ENCODE measurements at regions not wholly inside any gene's neighbourhood (a gene's known extent, or its start where the extent isn't known, plus 50 kb on each side); places are given as distances from the start of the nearest gene placed in this dataset.
"Not testable (repeated sequence)": the region's sequence is repeated elsewhere in the genome, so short reads cannot be mapped to it uniquely, and the experiment has no call there.

DNA sequence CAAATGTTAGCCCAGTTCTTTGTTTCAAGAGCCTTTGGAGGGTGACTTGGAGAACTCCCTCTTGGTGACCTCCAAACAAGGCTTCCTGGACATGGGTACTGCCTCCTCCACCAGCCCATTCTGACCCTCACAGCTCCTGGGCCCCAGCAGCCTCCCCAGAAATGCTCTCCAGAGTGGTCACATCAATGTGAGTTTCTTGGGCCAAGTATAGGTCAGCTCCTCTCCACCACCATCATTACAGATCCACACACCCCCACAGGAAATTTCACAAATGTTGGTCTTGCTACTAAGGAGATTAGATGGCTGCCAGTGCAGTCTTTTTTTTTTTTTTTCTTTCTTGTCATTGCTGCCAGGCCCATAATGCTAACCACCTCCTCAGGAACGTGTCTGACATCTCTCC lies 410.7 kb downstream of the DTWD2 start:
- Histone ChIP-seq H3K36me3 (ENCODE audit: control insufficient read depth, insufficient read depth, low read length) (no peaks in the 10 kb centered on the region), H3K27me3 (ENCODE audit: control insufficient read depth, insufficient read depth, low read length) (no peaks in the 10 kb centered on the region), H3K4me3 (ENCODE audit: low read depth, low read length) (no peak overlapping the region)
- FAIRE-seq = no peak
- DNase-seq (ENCODE audit: low read depth) = no peak
- TF ChIP-seq, protein P1, sequence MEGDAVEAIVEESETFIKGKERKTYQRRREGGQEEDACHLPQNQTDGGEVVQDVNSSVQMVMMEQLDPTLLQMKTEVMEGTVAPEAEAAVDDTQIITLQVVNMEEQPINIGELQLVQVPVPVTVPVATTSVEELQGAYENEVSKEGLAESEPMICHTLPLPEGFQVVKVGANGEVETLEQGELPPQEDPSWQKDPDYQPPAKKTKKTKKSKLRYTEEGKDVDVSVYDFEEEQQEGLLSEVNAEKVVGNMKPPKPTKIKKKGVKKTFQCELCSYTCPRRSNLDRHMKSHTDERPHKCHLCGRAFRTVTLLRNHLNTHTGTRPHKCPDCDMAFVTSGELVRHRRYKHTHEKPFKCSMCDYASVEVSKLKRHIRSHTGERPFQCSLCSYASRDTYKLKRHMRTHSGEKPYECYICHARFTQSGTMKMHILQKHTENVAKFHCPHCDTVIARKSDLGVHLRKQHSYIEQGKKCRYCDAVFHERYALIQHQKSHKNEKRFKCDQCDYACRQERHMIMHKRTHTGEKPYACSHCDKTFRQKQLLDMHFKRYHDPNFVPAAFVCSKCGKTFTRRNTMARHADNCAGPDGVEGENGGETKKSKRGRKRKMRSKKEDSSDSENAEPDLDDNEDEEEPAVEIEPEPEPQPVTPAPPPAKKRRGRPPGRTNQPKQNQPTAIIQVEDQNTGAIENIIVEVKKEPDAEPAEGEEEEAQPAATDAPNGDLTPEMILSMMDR (IDR thresholded peaks at IDR 0.05; ENCODE audit: insufficient read depth, low read length, severe bottlenecking) = no peak

DNA sequence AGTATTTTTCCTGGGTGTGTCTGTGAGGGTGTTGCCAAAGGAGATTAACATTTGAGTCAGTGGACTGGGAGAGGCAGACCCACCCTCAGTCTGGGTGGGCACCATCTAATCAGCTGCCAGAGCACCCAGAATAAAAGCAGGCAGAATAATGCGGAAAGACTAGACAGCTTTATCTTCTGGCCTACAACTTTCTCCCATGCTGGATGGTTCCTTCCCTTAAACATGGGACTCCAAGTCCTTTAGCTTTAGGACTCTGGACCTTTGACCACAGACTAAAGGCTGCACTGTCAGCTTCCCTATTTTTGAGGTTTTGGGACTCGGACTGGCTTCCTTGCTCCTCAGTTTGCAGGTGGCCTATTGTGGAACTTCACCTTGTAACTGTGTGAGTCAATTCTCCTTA lies 418.1 kb downstream of the DTWD2 start:
- H3K27me3 ChIP-seq (ENCODE audit: control insufficient read depth, insufficient read depth, low read length); DNase-seq (ENCODE audit: low read depth); FAIRE-seq; H3K4me3 ChIP-seq (ENCODE audit: low read depth, low read length); H3K36me3 ChIP-seq (ENCODE audit: control insufficient read depth, insufficient read depth, low read length): not testable (repeated sequence)

DNA sequence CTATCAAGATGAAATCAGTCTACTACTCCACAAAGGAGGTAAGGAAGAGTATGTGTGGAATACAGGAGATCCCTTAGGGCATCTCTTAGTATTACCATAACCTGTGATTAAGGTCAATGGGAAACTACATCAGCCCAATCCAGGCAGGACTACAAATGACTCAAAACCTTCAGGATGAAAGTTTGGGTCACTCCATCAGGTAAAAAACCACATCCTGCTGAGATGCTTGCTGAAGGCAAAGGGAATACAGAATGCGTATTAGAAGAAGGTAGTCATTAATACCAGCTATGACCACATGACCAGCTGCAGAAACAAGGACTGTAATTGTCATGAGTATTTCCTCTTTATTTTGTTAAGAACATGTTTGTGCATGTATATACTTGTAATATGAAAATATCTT lies 418.8 kb downstream of the DTWD2 start:
- peak; percentile 87 for DNase-seq (ENCODE audit: low read depth)
- not testable (repeated sequence) for H3K36me3 ChIP-seq (ENCODE audit: control insufficient read depth, insufficient read depth, low read length); H3K27me3 ChIP-seq (ENCODE audit: control insufficient read depth, insufficient read depth, low read length); FAIRE-seq; H3K4me3 ChIP-seq (ENCODE audit: low read depth, low read length)

DNA sequence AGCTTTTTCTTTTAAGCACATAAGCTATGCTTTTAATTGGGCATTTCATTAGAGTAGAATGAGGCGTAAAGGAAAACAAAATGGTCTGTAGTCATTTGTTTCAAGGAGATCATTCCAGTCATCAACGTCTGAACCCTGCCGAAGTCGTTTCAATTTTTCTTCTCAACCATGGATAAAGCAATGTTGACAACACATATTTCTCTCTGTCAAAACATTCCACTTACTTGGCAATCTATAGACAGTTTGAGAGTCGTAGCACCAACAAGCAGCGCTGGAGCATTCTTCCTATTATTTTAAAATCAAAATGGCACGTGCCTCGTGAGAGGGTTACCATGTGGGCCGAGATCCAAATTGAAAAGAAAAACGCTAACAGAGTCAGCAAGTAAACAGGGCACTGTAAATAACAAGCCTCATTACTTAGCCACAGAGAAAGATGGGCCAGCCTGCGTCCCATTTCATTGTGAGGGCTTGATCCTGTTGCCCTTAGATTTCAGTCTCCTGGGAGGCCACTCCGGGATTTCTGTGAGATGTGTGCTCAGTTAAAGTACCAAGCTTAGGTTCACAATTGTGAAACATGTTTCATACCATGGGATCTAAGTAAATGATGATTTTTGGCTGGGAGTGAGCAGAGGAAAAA lies 422.9 kb downstream of the DTWD2 start:
- no peak for DNase-seq (ENCODE audit: low read depth)
- no peaks in the 10 kb centered on the region for H3K27me3 ChIP-seq (ENCODE audit: control insufficient read depth, insufficient read depth, low read length)
- TF ChIP-seq, protein P1 (IDR thresholded peaks at IDR 0.05; ENCODE audit: insufficient read depth, low read length, severe bottlenecking) = no peak
- H3K4me3 ChIP-seq (ENCODE audit: low read depth, low read length) = no peak overlapping the region
- H3K36me3 ChIP-seq (ENCODE audit: control insufficient read depth, insufficient read depth, low read length) = no peaks in the 10 kb centered on the region
- no peak for FAIRE-seq

DNA sequence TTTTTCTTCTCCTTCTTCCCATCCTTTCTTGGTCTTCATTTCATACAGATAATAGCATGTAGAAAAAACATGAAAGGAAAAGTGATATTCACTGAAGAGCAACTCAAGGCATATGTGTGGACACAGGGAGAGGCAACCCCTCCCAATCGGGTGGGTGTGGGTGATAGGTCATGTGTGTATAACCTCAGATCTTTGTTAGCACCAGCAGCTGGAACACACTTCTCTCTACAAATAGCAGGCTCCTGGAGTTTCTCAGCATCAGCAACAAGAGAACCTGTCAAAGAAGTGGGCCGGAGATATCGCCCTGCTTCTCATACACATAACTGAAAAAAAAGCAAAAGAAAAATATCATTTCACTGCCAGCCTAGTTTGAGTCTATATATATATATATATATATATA lies 426.4 kb downstream of the DTWD2 start:
- TF ChIP-seq, protein P1 (IDR thresholded peaks at IDR 0.05; ENCODE audit: insufficient read depth, low read length, severe bottlenecking) = no peak
- Histone ChIP-seq H3K36me3 (ENCODE audit: control insufficient read depth, insufficient read depth, low read length) (no peaks in the 10 kb centered on the region), H3K4me3 (ENCODE audit: low read depth, low read length) (no peak overlapping the region), H3K27me3 (ENCODE audit: control insufficient read depth, insufficient read depth, low read length) (no peaks in the 10 kb centered on the region)
- DNase-seq (ENCODE audit: low read depth) (no peak), FAIRE-seq (no peak)

DNA sequence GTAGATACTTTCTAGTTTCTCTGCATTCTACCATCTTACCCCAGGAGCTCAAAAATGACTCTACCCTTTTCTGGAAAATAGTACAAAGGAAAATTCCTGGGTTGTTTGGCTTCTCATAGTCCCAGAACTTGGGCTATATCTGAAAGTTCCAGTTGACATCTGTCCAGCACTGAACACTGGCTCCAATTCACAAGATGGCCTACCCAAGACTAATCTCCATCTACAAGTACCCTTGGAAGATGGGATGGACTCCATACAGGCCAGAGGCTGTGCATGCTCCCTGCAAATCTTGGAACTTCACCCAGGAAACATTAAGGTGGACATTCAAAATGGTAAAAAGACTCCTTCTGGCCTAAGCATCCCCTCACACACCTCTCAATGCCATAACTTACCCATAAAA lies 427.1 kb downstream of the DTWD2 start:
- FAIRE-seq (no peak), DNase-seq (ENCODE audit: low read depth) (no peak)
- no peaks in the 10 kb centered on the region for H3K36me3 ChIP-seq (ENCODE audit: control insufficient read depth, insufficient read depth, low read length)
- H3K27me3 ChIP-seq (ENCODE audit: control insufficient read depth, insufficient read depth, low read length) = no peaks in the 10 kb centered on the region
- no peak overlapping the region for H3K4me3 ChIP-seq (ENCODE audit: low read depth, low read length)
- TF ChIP-seq, protein P1 (IDR thresholded peaks at IDR 0.05; ENCODE audit: insufficient read depth, low read length, severe bottlenecking) = no peak

DNA sequence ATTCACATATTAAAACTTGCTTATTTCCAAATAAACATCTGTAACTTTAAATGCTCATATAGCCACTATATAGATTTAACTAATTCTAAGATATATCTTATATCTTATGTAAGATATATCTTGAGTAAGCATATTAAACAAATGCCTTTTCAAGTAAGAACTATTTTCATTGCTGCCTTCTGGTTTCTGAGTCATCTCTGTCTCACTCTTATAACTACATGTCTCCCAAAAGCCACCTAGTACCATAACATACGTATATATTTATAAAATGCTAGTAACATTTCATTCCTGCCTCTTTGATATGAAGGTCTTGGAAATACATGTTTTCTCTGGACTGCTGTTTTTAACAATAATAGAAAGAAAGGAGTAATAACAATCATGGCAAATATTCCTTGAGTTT lies 429.5 kb downstream of the DTWD2 start:
- Histone ChIP-seq H3K27me3 (ENCODE audit: control insufficient read depth, insufficient read depth, low read length) (no peaks in the 10 kb centered on the region), H3K36me3 (ENCODE audit: control insufficient read depth, insufficient read depth, low read length) (no peaks in the 10 kb centered on the region), H3K4me3 (ENCODE audit: low read depth, low read length) (no peak overlapping the region)
- FAIRE-seq (no peak), DNase-seq (ENCODE audit: low read depth) (peak; percentile 23)
- TF ChIP-seq, protein P1 (IDR thresholded peaks at IDR 0.05; ENCODE audit: insufficient read depth, low read length, severe bottlenecking) = no peak

Measured in bronchial epithelial cell (primary cell).